ENCODE measurements at regions not wholly inside any gene's neighbourhood (a gene's known extent, or its start where the extent isn't known, plus 50 kb on each side); places are given as distances from the start of the nearest gene placed in this dataset.

- DNase-seq = no peak
These were observed 207.2 kb downstream of the AACS start for GRCh38 chr12:125272383-125272933.

GRCh38 chr12:125276567-125276966, 211.3 kb downstream of the AACS start:
- DNase-seq = no peak

GRCh38 chr12:125280482-125281377, 215.5 kb downstream of the AACS start:
- DNase-seq = no peak

GRCh38 chr12:125282921-125283320, 217.7 kb downstream of the AACS start:
- DNase-seq = no peak

- no peak for DNase-seq
These were observed 218.3 kb downstream of the AACS start for GRCh38 chr12:125283521-125283920.

- no peak for DNase-seq
These were observed 218.9 kb downstream of the AACS start for GRCh38 chr12:125284087-125284486.

- no peak for DNase-seq
These were observed 219.9 kb downstream of the AACS start for GRCh38 chr12:125284945-125285685.

GRCh38 chr12:125286005-125286727, 220.9 kb downstream of the AACS start:
- no peak for DNase-seq

- DNase-seq = no peak
These were observed 222.1 kb downstream of the AACS start for GRCh38 chr12:125287155-125287847.

GRCh38 chr12:125288931-125289928, 224.0 kb downstream of the AACS start:
- no peak for DNase-seq

GRCh38 chr12:125289970-125290369, 224.7 kb downstream of the AACS start:
- DNase-seq = no peak

GRCh38 chr12:125292700-125293099, 227.5 kb downstream of the AACS start:
- DNase-seq = no peak

- DNase-seq = no peak
These were observed 230.3 kb downstream of the AACS start for GRCh38 chr12:125295550-125295949.

- DNase-seq = no peak
These were observed 231.5 kb downstream of the AACS start for GRCh38 chr12:125296701-125297100.

- DNase-seq = no peak
These were observed 234.6 kb downstream of the AACS start for GRCh38 chr12:125299840-125300239.

GRCh38 chr12:125300249-125300648, 235.0 kb downstream of the AACS start:
- no peak for DNase-seq

GRCh38 chr12:125303337-125303736, 238.1 kb downstream of the AACS start:
- DNase-seq = no peak

GRCh38 chr12:125304029-125304428, 238.8 kb downstream of the AACS start:
- DNase-seq = no peak

- no peak for DNase-seq
These were observed 240.0 kb downstream of the AACS start for GRCh38 chr12:125305231-125305630.

GRCh38 chr12:125310461-125310860, 245.2 kb downstream of the AACS start:
- DNase-seq = no peak

- DNase-seq = no peak
These were observed 245.8 kb downstream of the AACS start for GRCh38 chr12:125311050-125311449.

All from CD4-positive, alpha-beta T cell treated with Interleukin-4 for 4 hours (primary cell).